K562 (cell line): ENCODE measurements at regions not wholly inside any gene's neighbourhood (a gene's known extent, or its start where the extent isn't known, plus 50 kb on each side); places are given as distances from the start of the nearest gene placed in this dataset.

Source experiments
- ATAC-seq: fragments of 200-7000 bp; cut with Tn5 transposase; 3 replicates; pipeline ENCODE4 v1.9.1; 2020; ENCODE audit warnings: moderate library complexity
- BruUV-seq: library from RNA; stranded (reverse); fragments of 400-500 nt; replicated peaks from 2 replicates; lab custom pipeline; 2021; lab: Mats Ljungman, UMichigan
- CTCF ChIA-PET: fragments of 300-600 bp; formaldehyde crosslinking; extraction: SDS; loops from one replicate; lab custom pipeline; 2021; ENCODE audit warnings: low intra/inter-chr PET ratio; lab: Yijun Ruan, JAX
- POLR2A ChIA-PET: fragments of 300-600, 350-650 bp; sonication (Branson Sonifier 250); formaldehyde crosslinking; extraction: SDS; loops from one replicate; lab custom pipeline; 2021; ENCODE audit warnings: antibody characterized with exemption, inconsistent platforms; lab: Yijun Ruan, JAX
- DNase-seq, 4 experiments: peaks; one replicate each; pipeline versions ENCODE4 v3.0.0 to v3.0.0-alpha.2; 2011 to 2018; ENCODE audit warnings: low spot score in 3 of 4, mixed read lengths in 3 of 4; ENCODE audit errors: extremely low read depth in 1 of 4
- FAIRE-seq: peaks from 2 replicates; lab custom pipeline; 2011; peaks lifted over from hg19 to GRCh38; lab: Jason Lieb, UNC
- H2AFZ ChIP-seq: 2 replicates; pipeline ENCODE4 v1.6.0; 2011; ENCODE audit warnings: low read depth, low read length, control low read depth, inconsistent platforms
- H3K27ac ChIP-seq: fragments of 200-600 bp; 3 replicates; pipeline ENCODE4 v1.8.0; 2011; ENCODE audit warnings: low read depth, mild to moderate bottlenecking, control low read depth, inconsistent platforms, low read length, moderate library complexity, mixed read lengths; ENCODE audit errors: extremely low read depth
- H3K27me3 ChIP-seq, 2 experiments: fragments of 300-600 bp in 1 of 2; 2 replicates in 1 of 2; 3 replicates in 1 of 2; pipeline versions ENCODE4 v1.6.0 to v1.8.0; 2011; ENCODE audit warnings: inconsistent platforms in 2 of 2, low read length in 2 of 2, mild to moderate bottlenecking in 1 of 2, mixed read lengths in 1 of 2, moderate library complexity in 1 of 2; ENCODE audit not compliant: control insufficient read depth in 2 of 2, insufficient read depth in 2 of 2
- H3K36me3 ChIP-seq: fragments of 300-600 bp; 3 replicates; pipeline ENCODE4 v1.8.0; 2011; ENCODE audit warnings: mild to moderate bottlenecking, low read length, inconsistent platforms; ENCODE audit not compliant: control insufficient read depth, insufficient read depth
- H3K4me1 ChIP-seq, 2 experiments: fragments of 200-600 bp in 1 of 2; replicated peaks in 1 of 2; 2 replicates in 1 of 2; 3 replicates in 1 of 2; pipeline versions ENCODE4 v1.5.1 to v1.8.0; 2011; ENCODE audit warnings: inconsistent platforms in 2 of 2, low read length in 2 of 2, mild to moderate bottlenecking in 1 of 2, mixed read lengths in 1 of 2, moderate library complexity in 1 of 2; ENCODE audit not compliant: control insufficient read depth in 2 of 2, insufficient read depth in 2 of 2
- H3K4me2 ChIP-seq: 2 replicates; pipeline ENCODE4 v1.6.1; 2011; ENCODE audit warnings: low read length, control low read depth, inconsistent platforms, mixed read lengths; ENCODE audit not compliant: insufficient read depth
- H3K4me3 ChIP-seq: fragments of 200-600 bp; sonication (generic), shearing (Covaris generic); 2 replicates; pipeline ENCODE4 v1.5.1; 2016; ENCODE audit warnings: control low read depth, inconsistent platforms
- H3K79me2 ChIP-seq: fragments of 200-600 bp; 3 replicates; pipeline ENCODE4 v1.8.0; 2011; ENCODE audit warnings: low read length, inconsistent platforms; ENCODE audit not compliant: control insufficient read depth, insufficient read depth
- H3K9ac ChIP-seq, 2 experiments: 2 replicates each; pipeline versions ENCODE4 v1.6.0 to v1.6.1; 2011; ENCODE audit warnings: low read depth in 2 of 2, low read length in 2 of 2, control low read depth in 1 of 2, inconsistent platforms in 1 of 2, mild to moderate bottlenecking in 1 of 2, mixed read lengths in 1 of 2; ENCODE audit not compliant: insufficient read depth in 1 of 2
- H3K9me1 ChIP-seq: one replicate; pipeline ENCODE4 v1.6.0; 2011; ENCODE audit warnings: inconsistent platforms, mild to moderate bottlenecking, low read length, moderate library complexity; ENCODE audit not compliant: control insufficient read depth, insufficient read depth
- H3K9me3 ChIP-seq: replicated peaks from 2 replicates; pipeline ENCODE4 v1.5.1; 2011; ENCODE audit warnings: low read depth, low read length, inconsistent platforms; ENCODE audit not compliant: control insufficient read depth, insufficient read depth
- H4K20me1 ChIP-seq: replicated peaks from 2 replicates; pipeline ENCODE4 v1.6.1; 2011; ENCODE audit warnings: low read length, inconsistent platforms, mixed read lengths; ENCODE audit not compliant: control insufficient read depth, insufficient read depth
- CXXC5 ChIP-seq: fragments of 250-450 bp; sonication (Bioruptor Pico); IDR thresholded peaks from 2 replicates; pipeline ENCODE4 v1.8.0; 2022; ENCODE audit warnings: inconsistent platforms, mild to moderate bottlenecking, moderate library complexity
- EGR1 ChIP-seq: fragments of 450-650 bp; conservative IDR thresholded peaks from 2 replicates; pipeline ENCODE4 v1.6.1; 2017; ENCODE audit warnings: mild to moderate bottlenecking
- PHF20 ChIP-seq: fragments of 450-650 bp; IDR thresholded peaks from 2 replicates; pipeline ENCODE4 v1.6.1; 2018; ENCODE audit not compliant: partially characterized antibody
- SMARCC2 ChIP-seq: fragments of 450-650 bp; IDR thresholded peaks from 2 replicates; pipeline ENCODE4 v1.6.1; 2017; ENCODE audit warnings: antibody characterized with exemption, moderate library complexity, mild to moderate bottlenecking, low read depth
- ZBED1 ChIP-seq: IDR thresholded peaks from 2 replicates; pipeline ENCODE4 v1.6.1; 2014
- ZNF764 ChIP-seq: fragments of 250-450 bp; sonication (Bioruptor Pico); IDR thresholded peaks from 2 replicates; pipeline ENCODE4 v1.4.0; 2020; ENCODE audit warnings: low read depth, mild to moderate bottlenecking, moderate library complexity
- WGBS: fragments of 100-300 bp; shearing (Covaris generic); methylation state at CpG from one replicate; pipeline ENCODE4 v1.1.6; 2016; ENCODE audit warnings: low coverage, mixed read lengths; ENCODE audit not compliant: insufficient coverage; ENCODE audit errors: missing lambda C conversion rate; 5-methylcytosine and 5-hydroxymethylcytosine counted together
- in situ Hi-C: fragments of 300-500 bp; cut with MboI; formaldehyde crosslinking; loops from 4 replicates; pipeline ENCODE4 v1.15.0; 2018; ENCODE audit warnings: inconsistent platforms, mixed read lengths
- intact Hi-C: fragments of 100-400 bp; cut with micrococcal nuclease; formaldehyde crosslinking; loops from 2 replicates; pipeline ENCODE4 v1.14.2; 2022
- TF ChIP-seq, protein P1 (sequence below): sonication (generic); formaldehyde crosslinking; IDR thresholded peaks from 2 replicates; pipeline ENCODE4 v1.9.0; 2022; ENCODE audit warnings: mild to moderate bottlenecking, missing genetic modification reagents

DNA sequence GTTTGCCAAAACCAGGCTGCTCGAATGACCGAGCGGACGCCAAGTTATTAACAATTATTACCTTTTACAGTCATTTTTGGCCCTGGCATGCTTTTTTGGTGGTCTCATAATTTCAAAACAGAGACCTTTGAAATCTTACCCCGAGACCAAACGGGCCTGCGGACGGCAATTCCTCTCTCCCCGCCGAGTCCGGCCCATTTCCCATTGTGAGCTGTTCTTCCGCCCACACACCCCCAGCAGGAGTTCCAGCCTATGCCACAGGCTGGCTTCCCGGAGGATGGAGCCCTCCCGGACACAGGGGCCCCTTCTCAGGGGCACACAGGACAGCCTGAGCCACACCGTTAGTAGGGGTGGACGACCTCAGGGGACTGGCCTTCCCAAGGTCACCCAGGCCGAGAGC is 130.7 kb downstream of the C16orf95 start (continued):
- TF ChIP-seq ZNF764 (CRISPR knock-in tag) (no peak), ZBED1 (no peak), SMARCC2 (no peak)

DNA sequence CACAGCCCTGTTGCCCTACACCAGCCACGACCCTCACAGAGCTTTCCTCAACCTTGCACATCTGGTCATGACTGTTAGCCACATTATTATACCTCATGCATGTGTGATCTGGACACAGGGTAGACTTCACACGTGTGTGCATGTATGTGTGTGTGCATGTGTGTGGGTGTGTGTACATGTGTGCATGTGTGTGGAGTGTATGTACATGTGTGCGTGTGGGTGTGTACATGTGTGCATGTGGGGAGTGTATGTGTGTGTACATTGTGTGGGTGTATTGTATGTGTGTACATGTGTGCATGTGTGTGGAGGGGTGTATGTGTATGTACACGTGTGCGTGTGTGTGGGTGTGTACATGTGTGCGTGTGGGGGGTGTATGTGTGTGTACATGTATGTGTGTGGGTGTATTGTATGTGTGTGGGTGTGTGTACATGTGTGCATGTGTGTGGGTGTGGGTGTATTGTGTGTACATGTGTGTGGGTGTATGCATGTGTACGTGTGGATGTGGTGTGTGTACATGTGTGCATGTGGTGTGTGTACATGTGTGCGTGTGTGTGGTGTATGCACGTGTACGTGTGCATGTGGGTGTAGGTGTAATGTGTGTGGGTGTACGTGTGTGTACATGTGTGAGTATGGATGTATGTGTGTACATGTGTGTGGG is 130.2 kb downstream of the C16orf95 start:
- Histone ChIP-seq H3K27ac (no peak overlapping the region), H4K20me1 (peaks cover 6% of the 10 kb centered on the region; the same call in 1 of the 2 replicates), H3K4me2 (no peak overlapping the region), H3K9me1 (no peaks in the 10 kb centered on the region), H3K79me2 (no peaks in the 10 kb centered on the region), H2AFZ (no peak overlapping the region), H3K4me3 (no peak overlapping the region), H3K9me3 (peaks cover 7% of the 10 kb centered on the region), H3K27me3 (peaks cover 5 to 47% of the 10 kb centered on the region in 2 experiments; a peak in 3 of 5 replicates), H3K9ac (no peak overlapping the region), H3K4me1 (no peaks in the 10 kb centered on the region), H3K36me3 (no peaks in the 10 kb centered on the region)
- in situ Hi-C loops (no loop called here), intact Hi-C loops (no loop called here)
- FAIRE-seq (no peak), DNase-seq (no peak), ATAC-seq (no peak)
- CTCF ChIA-PET, result no interaction called here
- POLR2A ChIA-PET, result no interaction called here
- WGBS, result 20% methylated on average over 10 of the region's 11 CpGs
- BruUV-seq, result no TSS peak
- TF ChIP-seq EGR1 (0 out of 2 replicates have a peak, but pooled peaks have one; percentile 2), CXXC5 (CRISPR knock-in tag) (no peak), PHF20 (peak; percentile 35)
- TF ChIP-seq, protein P1, sequence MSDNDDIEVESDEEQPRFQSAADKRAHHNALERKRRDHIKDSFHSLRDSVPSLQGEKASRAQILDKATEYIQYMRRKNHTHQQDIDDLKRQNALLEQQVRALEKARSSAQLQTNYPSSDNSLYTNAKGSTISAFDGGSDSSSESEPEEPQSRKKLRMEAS (CRISPR knock-in tag), result peak; percentile 12; the same call in 1 of the 2 replicates
